ENCODE measurements at regions not wholly inside any gene's neighbourhood (a gene's known extent, or its start where the extent isn't known, plus 50 kb on each side); places are given as distances from the start of the nearest gene placed in this dataset.

- no peak overlapping the region for H3K27ac ChIP-seq (ENCODE audit: control insufficient read depth, insufficient read depth)
- CTCF ChIA-PET: no interaction called here
- no peaks in the 10 kb centered on the region for H3K27me3 ChIP-seq (replicated peaks in 1 of 2; ENCODE audit: control insufficient read depth in 2 of 2, insufficient read depth in 2 of 2, low read length in 1 of 2)
- 18% methylated on average over 4 of the region's 4 CpGs for WGBS (ENCODE audit: insufficient coverage, insufficient replicate concordance, low lambda C conversion rate, missing lambda C conversion rate)
- H3K36me3 ChIP-seq (ENCODE audit: control insufficient read depth in 2 of 2, insufficient read depth in 2 of 2, low read length in 1 of 2): no peaks in the 10 kb centered on the region
- H3K9ac ChIP-seq (ENCODE audit: control insufficient read depth, insufficient read depth, low read length): no peak overlapping the region
- ATAC-seq (no peak), FAIRE-seq (no peak), DNase-seq (ENCODE audit: low read depth, low spot score) (no peak)
- SMC1A ChIA-PET (ENCODE audit: uncharacterized antibody, unreplicated experiment): no interaction called here
- intact Hi-C loops (cut with micrococcal nuclease; ENCODE audit: unreplicated experiment) (no loop called here), in situ Hi-C loops (cut with MboI) (no loop called here)
- RAD21 ChIA-PET (ENCODE audit: unreplicated experiment): no interaction called here
- POLR2A ChIA-PET: no interaction called here
- no peak overlapping the region for H3K4me2 ChIP-seq (ENCODE audit: control insufficient read depth, insufficient read depth)
- TF ChIP-seq REST (IDR thresholded peaks at IDR 0.05; ENCODE audit: low read depth, low read length) (no peak), PAX8 (IDR thresholded peaks at IDR 0.05) (no peak), JUNB (IDR thresholded peaks at IDR 0.05) (no peak), HSF1 (IDR thresholded peaks at IDR 0.05; ENCODE audit: low read depth, low read length) (no peak), ZNF217 (IDR thresholded peaks at IDR 0.05) (no peak), SIN3A (IDR thresholded peaks at IDR 0.05; ENCODE audit: low read depth, low read length) (no peak), TCF12 (IDR thresholded peaks at IDR 0.05; ENCODE audit: low read depth, low read length) (no peak), PAX5 (IDR thresholded peaks at IDR 0.05; ENCODE audit: borderline replicate concordance, low read depth, low read length) (no peak), WRNIP1 (IDR thresholded peaks at IDR 0.05; ENCODE audit: borderline replicate concordance, low read depth, low read length) (no peak), MYB (IDR thresholded peaks at IDR 0.05; ENCODE audit: borderline replicate concordance, low read depth, low read length) (no peak), ZBED1 (IDR thresholded peaks at IDR 0.05; ENCODE audit: borderline replicate concordance) (no peak), IRF4 (IDR thresholded peaks at IDR 0.05; ENCODE audit: low read depth, low read length) (no peak)
- H3K4me3 ChIP-seq: no peak overlapping the region
- no peaks in the 10 kb centered on the region for H3K79me2 ChIP-seq (ENCODE audit: control insufficient read depth, insufficient read depth, low read length)
- H3K9me3 ChIP-seq (replicated peaks; ENCODE audit: control insufficient read depth, insufficient read depth, low read length): no peaks in the 10 kb centered on the region
- no TSS peak for BruUV-seq (replicated peaks)
- no peaks in the 10 kb centered on the region for H4K20me1 ChIP-seq (ENCODE audit: control insufficient read depth, insufficient read depth)
- H2AFZ ChIP-seq (ENCODE audit: control insufficient read depth, low read depth, low read length): no peak overlapping the region
- H3K4me1 ChIP-seq (ENCODE audit: control insufficient read depth, insufficient read depth, low read length): no peaks in the 10 kb centered on the region
These were observed 1131.1 kb upstream of the WWC1 start for GRCh38 chr5:167160388-167160787.

Data from GM12878 (cell line).